HG02884 (cell line): ENCODE measurements at regions not wholly inside any gene's neighbourhood (a gene's known extent, or its start where the extent isn't known, plus 50 kb on each side); places are given as distances from the start of the nearest gene placed in this dataset.

Source experiments
- ATAC-seq: cut with Tn5 transposase; IDR thresholded peaks from one replicate; pipeline ENCODE4 v1.9.1; 2021; ENCODE audit warnings: mild to moderate bottlenecking, moderate library complexity; ENCODE audit not compliant: unreplicated experiment

DNA sequence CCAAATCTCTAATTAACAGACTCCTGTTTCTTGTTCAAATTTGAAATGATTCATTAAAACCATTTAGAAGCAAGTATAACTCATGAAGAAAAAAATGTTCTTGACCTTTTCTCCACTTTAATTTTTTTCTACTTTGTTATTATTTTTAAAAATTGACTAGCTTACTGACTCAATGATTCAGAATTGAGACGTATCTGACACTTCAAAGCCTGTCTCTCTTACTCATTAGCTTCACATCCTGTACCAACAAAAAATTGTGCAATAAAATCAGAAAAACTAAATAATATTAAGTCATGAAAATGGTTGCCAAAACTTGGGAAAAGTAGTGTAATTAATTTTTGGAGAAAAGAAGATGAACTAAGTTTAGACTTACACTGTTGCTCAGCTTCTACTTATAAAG, 331.2 kb downstream of the SLC16A7 start:
- ATAC-seq = no peak

DNA sequence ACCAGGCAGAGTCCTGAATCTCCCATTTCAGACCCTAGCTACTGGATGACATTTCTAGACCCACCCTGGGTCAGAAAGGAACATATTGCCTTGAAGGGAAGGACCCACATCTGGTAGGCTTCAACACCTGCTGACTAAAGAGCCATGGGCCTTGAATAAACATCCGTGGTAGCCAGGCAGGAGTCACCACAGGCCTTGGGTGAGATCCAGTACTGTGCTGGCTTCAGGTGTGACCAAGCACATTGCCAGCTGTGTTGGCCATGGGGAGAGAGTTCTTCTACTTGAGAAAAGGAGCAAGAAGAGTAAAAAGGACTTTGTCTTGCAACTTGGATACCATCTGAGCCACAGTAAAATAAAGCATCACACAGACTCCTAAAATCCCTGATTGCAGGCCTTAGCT, 332.6 kb downstream of the SLC16A7 start:
- no peak for ATAC-seq

DNA sequence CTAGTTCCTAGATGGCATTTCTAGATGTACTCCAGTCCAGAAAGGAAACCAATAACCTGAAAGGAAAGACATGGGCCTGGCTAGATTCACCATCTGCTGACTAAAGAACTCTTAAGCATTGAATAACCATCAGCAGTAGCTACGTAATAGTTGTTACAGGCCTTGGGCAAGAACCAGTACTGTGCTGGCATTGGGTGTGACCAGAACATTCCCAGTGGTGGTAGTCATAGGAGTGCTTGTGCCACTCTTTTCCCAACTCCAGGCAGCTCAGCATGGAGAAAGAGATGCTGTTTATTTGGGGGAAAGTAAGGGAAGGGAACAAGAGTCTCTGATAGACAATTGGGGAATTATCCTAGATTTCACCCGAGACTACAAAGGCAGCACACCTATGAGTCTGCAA, 333.3 kb downstream of the SLC16A7 start:
- no peak for ATAC-seq

DNA sequence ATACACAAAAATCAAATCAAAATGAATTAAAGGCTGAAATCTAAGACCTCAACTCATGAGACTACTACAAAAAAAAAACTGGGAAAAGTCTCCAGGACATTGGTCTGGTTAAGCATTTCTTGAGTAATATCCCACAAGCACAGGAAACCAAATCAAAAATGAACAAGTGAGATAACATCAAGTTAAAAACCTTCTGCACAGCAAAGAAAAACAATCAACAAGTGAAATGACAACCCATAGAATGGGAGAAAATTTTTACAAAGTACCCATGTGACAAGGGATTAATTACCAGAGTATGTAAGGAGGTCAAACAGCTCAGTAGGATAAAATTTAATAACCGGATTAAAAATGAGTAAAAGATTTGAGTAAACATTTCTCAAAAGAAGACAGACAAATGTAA, 338.7 kb downstream of the SLC16A7 start:
- ATAC-seq = no peak

DNA sequence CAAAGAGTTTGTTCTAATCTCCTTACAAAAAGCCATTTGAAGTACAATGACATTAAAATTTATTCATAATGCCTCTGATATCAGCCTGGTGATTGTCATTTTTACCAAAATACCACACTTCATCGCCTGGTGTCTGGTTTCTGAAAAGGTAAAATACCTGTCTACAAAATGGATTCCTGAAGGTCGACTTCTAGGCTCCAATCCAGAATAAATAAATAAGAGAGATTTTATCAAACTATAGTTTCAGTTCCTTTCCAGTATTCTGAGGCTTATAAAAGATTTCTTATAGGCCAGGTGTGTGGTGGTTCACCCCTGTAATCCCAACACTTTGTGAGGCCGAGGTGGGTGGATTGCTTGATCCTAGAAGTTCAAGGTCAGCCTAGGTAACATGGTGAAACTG, 340.7 kb downstream of the SLC16A7 start:
- ATAC-seq = no peak

DNA sequence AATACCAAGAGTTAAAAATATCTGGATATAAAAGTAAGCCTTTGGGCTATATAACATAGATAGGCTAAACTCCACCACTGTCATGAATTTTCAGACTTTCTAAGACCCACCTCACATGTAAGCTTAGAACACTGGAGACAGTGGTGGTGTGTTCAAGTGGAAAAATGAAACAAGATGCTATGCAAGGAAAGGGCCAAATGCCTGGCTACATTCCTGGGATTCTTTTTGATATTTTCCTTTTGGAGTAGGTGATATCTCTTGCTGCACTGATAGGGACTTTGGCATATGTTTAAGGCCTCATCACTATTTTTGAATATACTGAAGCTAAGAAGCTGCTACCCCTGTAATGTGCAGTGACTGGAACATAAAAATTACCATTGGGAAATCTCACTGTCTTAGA, 341.3 kb downstream of the SLC16A7 start:
- ATAC-seq = no peak

DNA sequence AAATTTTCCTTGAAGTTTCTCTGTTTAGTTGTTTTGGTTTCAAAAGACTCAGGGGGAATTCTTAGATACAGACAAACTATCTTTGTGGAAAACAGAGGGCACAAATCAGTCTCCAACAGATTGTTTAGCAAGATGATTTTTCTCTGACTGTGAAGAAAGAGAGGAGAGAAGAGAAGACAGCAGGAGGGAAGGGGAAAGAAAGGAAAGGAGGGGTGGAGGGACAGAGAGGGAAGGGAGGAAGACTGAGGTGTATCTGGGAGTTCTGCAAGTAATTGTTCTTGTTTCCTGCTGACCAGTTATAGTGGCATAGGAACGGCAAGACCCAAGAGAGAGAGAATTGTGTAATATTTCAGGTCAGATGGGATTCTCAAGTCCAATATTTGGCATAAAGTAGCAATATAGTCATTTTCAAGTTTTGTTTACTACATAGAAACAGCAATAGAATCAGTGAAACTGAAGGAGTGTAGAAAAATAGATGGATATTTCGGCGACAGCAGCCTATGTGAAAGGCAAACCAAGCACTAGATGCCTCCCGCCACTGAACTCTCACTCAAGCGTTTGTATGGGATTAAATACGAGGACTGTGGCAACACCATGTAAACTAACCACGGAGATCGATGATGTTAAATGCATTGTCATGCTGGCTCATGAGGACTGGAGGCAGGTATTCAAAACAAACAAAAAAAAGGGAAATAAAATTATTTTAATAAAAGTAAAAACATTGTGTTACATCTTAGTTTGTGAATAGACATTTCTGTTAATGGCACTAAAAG, 342.5 kb downstream of the SLC16A7 start:
- no peak for ATAC-seq

DNA sequence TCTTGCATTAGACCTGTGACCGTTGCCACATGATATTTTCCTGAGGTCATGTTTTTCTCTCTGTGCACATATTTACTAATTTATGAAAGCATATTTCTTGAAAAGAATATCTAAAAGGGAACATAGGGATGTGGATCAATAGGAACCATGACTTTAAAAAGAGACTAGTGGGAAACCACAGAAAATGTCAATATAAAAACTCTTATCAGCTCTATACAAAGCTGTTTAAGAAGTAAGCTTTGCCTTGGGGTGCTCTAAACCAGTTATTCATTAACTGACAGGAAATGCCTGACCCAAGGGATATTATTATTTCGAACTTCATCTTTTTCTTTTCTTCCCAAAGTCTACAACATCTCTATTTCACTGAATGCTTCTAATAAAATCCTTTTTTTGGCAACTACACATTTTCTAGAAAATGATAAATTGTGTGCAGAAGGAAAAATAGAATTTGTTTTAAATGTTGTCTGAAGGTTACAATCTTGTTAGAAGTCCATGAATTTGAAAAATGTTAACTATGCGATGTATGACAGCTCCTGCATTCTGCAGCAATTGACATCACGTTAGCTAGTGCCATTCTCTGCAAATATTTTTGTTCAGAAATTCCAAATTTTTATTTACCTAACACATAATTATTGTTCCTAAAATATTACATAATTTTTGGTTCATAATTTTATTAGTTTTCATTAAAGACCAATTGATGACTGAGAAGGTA, 345.0 kb downstream of the SLC16A7 start:
- ATAC-seq = no peak

DNA sequence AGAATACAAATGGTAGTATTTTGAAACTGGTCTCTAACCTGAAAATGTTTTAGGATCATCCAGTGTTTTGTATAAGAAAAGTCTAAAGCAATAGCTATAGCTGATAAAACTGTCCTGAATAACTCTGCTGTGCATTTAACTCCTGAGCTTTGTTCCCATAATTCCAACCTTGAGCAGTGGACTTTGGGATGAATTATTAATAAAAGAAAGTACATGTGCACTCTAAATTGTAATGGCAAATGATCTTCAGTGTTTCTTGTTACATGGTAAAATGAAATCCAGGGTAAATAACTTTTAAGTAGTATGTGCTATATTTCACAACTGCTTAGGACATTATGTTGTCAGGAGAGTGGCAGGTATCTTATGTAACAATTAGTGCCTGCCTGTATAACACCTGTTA, 345.6 kb downstream of the SLC16A7 start:
- no peak for ATAC-seq

DNA sequence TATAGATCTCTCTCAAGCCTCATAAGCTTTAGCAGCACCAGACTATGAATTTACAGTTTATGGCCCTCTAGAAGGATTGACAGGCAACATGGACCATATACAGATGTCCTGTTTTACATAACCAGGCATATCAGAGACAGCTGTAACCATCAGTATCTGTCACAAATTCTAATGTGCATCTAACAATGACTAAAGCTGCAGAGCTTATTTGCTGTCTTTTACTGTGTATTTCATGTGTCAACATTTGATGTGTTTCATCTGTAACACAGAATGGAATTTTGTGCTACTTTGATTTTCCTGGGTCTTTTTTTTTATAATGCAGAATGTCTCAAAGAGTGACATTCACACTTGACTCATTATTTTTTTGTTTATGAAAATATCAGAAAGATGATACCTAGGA, 348.3 kb downstream of the SLC16A7 start:
- ATAC-seq = no peak

DNA sequence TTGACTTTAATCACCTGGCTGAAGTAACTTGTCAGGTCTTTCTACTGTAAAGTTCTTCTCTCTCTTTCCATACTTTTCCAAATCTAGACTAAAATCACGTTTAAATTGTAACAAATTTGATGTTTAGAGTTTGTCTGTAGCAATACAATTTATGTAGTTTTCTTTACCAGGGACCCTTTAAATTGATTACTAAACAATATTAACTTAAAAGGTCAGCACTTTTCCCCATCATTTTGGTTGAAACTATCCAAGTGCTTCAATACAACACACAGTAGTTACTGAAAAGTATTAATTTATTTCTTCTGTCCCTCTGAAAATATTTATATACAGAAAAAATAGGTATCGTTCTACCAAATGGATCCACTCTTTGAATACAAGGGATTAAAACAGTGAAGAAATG, 350.8 kb downstream of the SLC16A7 start:
- ATAC-seq = no peak

DNA sequence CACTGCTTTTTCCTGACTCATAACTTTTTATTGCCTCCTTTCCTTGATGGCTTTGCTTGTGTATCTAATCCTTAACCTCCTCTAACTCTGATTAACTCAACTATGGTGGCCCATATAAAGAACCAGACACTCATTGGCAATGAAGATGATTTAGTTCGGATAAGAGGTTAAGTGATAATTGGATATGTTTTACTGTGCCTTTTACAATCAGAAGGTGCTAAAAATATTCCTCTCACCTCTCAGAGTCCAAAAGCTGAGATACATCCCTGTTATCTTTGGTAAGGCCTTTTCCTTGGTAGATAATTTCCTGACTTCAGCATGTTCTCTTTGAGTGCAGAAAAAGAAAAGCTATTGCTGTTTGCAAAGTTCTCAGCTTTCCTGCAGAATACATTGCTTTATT, 367.7 kb downstream of the SLC16A7 start:
- ATAC-seq = no peak

DNA sequence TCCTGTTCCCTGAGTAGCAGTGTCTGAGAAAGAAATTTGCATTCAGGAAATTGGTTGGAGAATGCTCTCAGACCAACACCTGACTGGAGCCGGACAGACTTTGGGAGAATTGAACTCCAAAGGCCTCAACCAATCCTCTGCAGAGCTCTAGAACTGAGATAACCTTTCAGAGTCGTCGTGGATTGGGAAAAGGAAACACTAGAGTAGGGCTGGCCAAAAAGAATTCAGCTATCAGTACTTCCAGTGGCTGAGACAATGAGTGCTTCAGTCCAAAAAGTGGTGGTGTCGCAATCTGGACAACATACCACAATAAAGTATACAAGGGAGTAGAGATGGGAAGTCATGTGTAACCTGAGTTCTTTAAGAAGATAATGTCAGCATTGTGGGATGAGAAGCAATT, 377.1 kb downstream of the SLC16A7 start:
- no peak for ATAC-seq

DNA sequence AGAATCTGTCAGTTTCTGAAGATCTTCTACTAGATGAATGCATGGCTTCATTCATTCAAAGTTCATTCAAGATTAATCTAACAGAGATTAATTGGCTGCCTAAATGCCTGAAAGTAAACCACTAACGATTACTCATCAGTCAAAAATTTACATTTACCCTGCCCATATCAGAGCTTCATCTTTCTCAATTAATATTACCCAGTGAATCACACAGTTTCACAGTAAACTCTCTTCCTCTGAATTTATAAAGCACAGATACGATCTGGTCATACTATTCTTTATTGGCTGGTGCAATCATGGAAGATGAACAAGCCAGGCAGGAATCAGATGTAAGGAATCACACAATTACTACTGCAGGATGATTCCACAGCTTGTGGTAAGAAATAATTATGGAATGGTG, 377.7 kb downstream of the SLC16A7 start:
- no peak for ATAC-seq

DNA sequence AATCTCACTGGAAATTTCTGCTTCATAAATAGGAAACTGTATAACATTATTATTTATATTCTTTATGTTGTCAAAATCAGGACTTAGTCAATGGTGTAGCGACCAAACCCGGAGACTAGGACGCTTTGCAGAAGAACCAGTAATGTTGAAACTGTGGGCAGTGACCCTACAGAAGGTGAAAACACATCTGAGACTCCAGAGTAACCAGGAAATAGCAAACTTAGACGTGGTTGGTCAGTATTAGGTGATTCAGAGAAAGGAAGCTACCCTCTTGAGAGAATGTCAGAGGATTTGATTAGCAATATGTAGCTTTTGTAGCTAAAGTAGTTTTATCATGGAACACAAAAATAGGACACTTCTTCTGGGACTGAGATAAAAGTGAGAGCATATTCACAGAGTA, 381.9 kb downstream of the SLC16A7 start:
- ATAC-seq = no peak

DNA sequence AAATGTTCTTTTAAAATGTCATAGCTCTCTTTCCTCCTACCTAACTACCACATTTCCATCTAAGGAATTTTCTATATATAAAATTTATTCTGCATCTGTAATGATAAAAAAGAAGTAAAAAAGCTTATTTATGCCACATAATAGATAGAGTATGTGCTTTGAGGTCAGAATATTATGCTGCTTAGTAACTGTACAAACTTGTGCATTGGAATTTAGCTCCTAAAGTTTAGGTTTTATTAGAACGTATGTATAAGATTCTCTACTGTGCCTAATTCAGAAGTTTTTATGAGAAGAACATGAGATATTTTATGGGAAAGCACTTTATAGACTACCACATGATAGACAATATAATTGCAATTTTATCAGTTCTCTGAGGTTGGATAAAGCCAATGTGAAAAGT, 384.6 kb downstream of the SLC16A7 start:
- no peak for ATAC-seq

DNA sequence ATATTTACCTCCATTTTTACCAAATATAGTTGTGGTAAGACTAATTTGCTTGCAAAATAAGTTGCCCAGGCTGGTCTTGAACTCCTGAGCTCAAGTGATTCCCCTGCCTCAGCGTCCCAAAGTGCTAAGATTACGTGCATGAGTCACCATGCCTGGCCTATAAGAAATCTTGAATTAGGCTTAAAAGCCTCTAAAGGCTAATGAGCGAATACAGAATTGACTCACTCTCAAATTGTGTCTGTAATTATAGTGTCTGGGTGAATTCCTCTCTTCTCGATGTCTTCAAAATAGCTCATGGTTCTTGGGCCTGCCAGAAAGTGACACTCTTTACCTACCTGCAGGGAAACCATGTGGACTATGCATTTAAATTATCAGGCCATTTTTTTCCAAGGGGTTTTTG, 403.5 kb downstream of the SLC16A7 start:
- ATAC-seq = no peak

DNA sequence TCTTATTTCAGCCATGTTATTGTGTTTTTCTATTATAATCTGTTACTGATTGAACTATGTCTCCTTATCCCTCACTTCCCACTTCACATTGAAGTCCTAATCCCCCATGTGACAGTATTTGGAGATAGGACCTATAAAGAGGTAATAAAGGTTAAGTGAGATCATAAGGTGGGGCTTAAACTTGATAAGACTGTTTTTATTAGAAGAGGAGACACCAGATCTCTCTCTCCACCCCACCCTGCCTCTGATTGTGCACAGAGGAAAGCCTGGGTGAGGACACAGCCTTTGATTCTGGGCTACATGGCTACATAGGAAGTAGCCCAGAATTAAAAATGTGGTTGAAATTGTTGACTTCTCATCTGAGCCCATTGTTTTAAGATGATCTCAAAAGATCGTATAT, 414.7 kb downstream of the SLC16A7 start:
- ATAC-seq = no peak

DNA sequence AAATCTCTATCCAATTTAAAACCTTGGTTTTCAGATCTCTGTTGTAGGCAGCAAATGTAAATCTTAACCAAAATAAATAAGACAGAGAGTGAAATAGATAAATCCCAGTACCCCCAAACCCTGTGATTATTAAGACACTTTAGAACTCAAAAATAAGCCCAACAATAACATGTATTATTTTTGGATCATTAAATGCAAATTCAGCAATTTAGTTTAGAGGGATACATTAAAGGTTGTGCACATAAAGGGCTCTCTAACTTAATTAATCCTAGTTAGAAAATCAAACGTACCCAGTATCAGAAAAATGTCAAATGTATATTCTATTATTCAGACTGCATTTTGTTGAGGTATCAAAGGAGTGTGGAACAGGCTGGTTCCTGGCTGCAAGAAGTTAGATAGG, 416.8 kb downstream of the SLC16A7 start:
- ATAC-seq = no peak

DNA sequence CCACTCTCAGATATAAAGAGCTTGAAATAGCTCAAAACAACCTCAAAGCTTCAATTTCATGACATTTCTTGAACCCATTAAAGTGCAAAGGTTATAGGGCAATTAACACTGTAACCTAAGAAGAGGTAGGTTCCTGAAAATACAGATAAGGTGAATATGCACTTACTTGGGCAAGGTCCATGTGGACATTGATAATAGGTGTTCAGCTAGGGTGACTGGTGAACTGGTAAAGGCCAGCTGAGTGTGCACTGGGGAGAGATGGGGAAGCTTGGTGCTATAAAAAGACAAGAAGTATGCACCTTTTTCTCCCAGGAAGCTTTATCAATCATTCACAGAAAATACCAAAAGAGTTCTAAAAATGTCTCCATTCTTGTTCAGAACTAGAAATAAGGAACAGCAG, 418.6 kb downstream of the SLC16A7 start:
- ATAC-seq = no peak

DNA sequence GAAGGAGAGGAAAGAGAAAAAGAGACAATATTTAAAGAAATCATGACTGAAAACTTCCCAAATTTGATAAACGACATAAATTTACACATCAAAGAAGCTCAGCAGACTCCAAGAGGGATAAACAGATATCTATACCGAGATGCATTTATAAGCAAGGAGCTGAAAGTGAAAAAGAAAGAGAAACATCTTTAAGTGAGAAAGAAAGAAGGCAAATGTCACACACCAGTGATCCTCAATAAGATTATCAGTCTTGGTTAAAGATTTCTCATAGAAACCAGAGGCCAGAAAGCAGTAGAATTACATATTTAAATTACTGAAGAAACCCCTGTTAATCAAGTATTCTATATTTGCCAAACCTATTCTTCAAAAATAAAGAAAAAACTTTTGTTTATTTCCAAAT, 424.2 kb downstream of the SLC16A7 start:
- no peak for ATAC-seq

DNA sequence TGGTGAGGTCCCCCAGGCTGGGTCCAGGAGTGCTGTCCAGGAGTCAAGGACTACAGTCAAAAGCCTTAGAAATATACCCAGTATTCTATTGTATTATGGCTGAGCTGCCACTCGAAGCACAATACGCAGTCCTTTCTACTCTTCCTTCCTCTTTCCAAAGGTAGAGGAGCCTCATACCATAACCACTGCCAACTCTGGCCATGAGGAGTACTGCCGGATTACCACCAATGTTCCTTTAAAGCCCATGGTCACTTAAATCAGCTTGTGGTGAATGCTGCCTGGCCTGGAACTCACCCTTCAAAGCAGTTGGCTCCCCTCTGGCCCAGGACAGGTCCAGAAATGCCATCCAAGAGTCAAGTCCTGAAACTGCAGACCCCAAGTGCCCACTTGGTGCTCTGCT, 425.4 kb downstream of the SLC16A7 start:
- ATAC-seq = no peak

DNA sequence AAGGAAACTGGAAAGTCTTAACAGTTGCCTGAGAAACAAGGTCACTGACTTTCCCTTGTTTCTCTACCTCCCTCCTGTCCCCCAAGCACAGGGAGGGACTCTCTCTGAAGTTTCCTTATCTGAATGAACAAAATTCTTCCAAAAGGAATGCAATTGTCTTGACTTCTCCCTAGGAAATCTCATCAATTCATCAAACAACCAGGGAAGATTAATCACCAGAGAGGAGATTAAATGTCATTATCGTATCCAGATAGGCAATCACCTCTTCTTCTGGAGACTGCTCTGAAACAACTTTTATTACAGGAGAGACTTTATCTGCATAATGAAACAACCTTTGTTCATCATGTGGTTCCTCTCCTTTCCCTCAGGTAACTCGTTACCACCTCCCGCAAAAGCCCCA, 431.4 kb downstream of the SLC16A7 start:
- no peak for ATAC-seq
